Chondrocyte (in vitro differentiated cells): ENCODE measurements at regions not wholly inside any gene's neighbourhood (a gene's known extent, or its start where the extent isn't known, plus 50 kb on each side); places are given as distances from the start of the nearest gene placed in this dataset.

Experiments used
- DNase-seq: peaks from one replicate; pipeline ENCODE4 v3.0.0; 2021; ENCODE audit warnings: mixed read lengths, low spot score
- H3K27ac Mint-ChIP-seq: one replicate; pipeline ENCODE4 v1.8.0; 2021; ENCODE audit warnings: mild to moderate bottlenecking, moderate library complexity, mixed read lengths; ENCODE audit not compliant: unreplicated experiment
- H3K27me3 Mint-ChIP-seq: 2 replicates; pipeline ENCODE4 v1.8.0; 2021; ENCODE audit warnings: low read depth, mixed read lengths
- H3K36me3 Mint-ChIP-seq: 2 replicates; pipeline ENCODE4 v1.8.0; 2021; ENCODE audit warnings: low read depth, mixed read lengths
- H3K4me1 Mint-ChIP-seq: 2 replicates; pipeline ENCODE4 v1.8.0; 2021; ENCODE audit warnings: low read depth, mild to moderate bottlenecking, mixed read lengths
- H3K4me3 Mint-ChIP-seq: one replicate; pipeline ENCODE4 v1.8.0; 2021; ENCODE audit warnings: mild to moderate bottlenecking, moderate library complexity, mixed read lengths; ENCODE audit not compliant: unreplicated experiment
- H3K9me3 Mint-ChIP-seq: 2 replicates; pipeline ENCODE4 v1.8.0; 2021; ENCODE audit warnings: low read depth, mixed read lengths
- CTCF ChIP-seq: fragments of 200-600 bp; sonication (generic); IDR thresholded peaks from 2 replicates; pipeline ENCODE4 v1.5.0; 2021; ENCODE audit warnings: antibody characterized with exemption, mild to moderate bottlenecking, moderate library complexity

- Mint-ChIP-seq H3K27me3 (peaks cover 11% of the 10 kb centered on the region), H3K27ac (no peak overlapping the region), H3K36me3 (peaks cover 2% of the 10 kb centered on the region), H3K4me3 (no peak overlapping the region), H3K9me3 (no peaks in the 10 kb centered on the region), H3K4me1 (peaks cover 5% of the 10 kb centered on the region)
- no peak for DNase-seq
- no peak for TF ChIP-seq CTCF
Observed at GRCh38 chr20:22951966-22952365, 83.1 kb upstream of the SSTR4 start.

- no peak for DNase-seq
- no peak for TF ChIP-seq CTCF
- peaks cover 16% of the 10 kb centered on the region for H3K27me3 Mint-ChIP-seq
- H3K4me3 Mint-ChIP-seq: no peak overlapping the region
- H3K4me1 Mint-ChIP-seq: no peaks in the 10 kb centered on the region
- peaks cover 2% of the 10 kb centered on the region for H3K36me3 Mint-ChIP-seq
- no peaks in the 10 kb centered on the region for H3K9me3 Mint-ChIP-seq
- no peak overlapping the region for H3K27ac Mint-ChIP-seq
Observed at GRCh38 chr20:22954661-22955060, 80.5 kb upstream of the SSTR4 start.

GRCh38 chr20:22958390-22958789 lies 76.7 kb upstream of the SSTR4 start:
- Mint-ChIP-seq H3K27me3 (peaks cover 10% of the 10 kb centered on the region), H3K27ac (no peak overlapping the region), H3K4me3 (no peak overlapping the region), H3K9me3 (no peaks in the 10 kb centered on the region), H3K4me1 (peaks cover 11% of the 10 kb centered on the region), H3K36me3 (no peaks in the 10 kb centered on the region)
- TF ChIP-seq CTCF: no peak
- DNase-seq: no peak

- no peak for TF ChIP-seq CTCF
- no peaks in the 10 kb centered on the region for H3K9me3 Mint-ChIP-seq
- no peak for DNase-seq
- H3K4me3 Mint-ChIP-seq: no peak overlapping the region
- H3K27me3 Mint-ChIP-seq: no peaks in the 10 kb centered on the region
- no peak overlapping the region for H3K27ac Mint-ChIP-seq
- H3K4me1 Mint-ChIP-seq: peaks cover 20% of the 10 kb centered on the region
- H3K36me3 Mint-ChIP-seq: no peaks in the 10 kb centered on the region
Observed at GRCh38 chr20:22962567-22963439, 72.3 kb upstream of the SSTR4 start.

- no peak for DNase-seq
Observed at GRCh38 chr20:22963581-22963980, 71.5 kb upstream of the SSTR4 start.

More at GRCh38 chr20:22963581-22963980, 71.5 kb upstream of the SSTR4 start:
- H3K27ac Mint-ChIP-seq: no peak overlapping the region
- peaks cover 7% of the 10 kb centered on the region for H3K9me3 Mint-ChIP-seq
- H3K27me3 Mint-ChIP-seq: no peaks in the 10 kb centered on the region
- peaks cover 20% of the 10 kb centered on the region for H3K4me1 Mint-ChIP-seq
- H3K4me3 Mint-ChIP-seq: no peak overlapping the region
- no peak for TF ChIP-seq CTCF
- peaks cover 5% of the 10 kb centered on the region for H3K36me3 Mint-ChIP-seq
